ENCODE measurements at regions not wholly inside any gene's neighbourhood (a gene's known extent, or its start where the extent isn't known, plus 50 kb on each side); places are given as distances from the start of the nearest gene placed in this dataset.

DNA sequence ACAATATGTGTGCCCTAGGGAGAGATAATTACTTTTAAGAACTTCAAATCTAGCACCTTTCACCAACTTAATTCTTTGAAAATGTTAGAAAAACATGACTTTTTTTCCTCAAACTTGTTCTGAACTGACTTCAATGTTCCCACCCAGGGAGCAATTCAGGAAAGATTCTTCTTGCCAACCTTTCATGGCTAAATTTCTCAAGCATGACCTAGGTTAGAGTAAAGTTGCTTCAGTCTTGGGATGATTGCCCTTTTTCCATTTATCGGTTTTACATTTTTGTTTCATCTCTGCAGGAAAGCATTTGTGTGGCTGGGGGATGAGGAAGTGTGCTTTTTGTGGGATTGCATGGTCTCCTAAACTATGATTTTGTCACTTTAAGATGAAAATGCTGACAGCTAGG lies 647.7 kb downstream of the LTN1 start:
- DNase-seq (ENCODE audit: low spot score): no peak

DNA sequence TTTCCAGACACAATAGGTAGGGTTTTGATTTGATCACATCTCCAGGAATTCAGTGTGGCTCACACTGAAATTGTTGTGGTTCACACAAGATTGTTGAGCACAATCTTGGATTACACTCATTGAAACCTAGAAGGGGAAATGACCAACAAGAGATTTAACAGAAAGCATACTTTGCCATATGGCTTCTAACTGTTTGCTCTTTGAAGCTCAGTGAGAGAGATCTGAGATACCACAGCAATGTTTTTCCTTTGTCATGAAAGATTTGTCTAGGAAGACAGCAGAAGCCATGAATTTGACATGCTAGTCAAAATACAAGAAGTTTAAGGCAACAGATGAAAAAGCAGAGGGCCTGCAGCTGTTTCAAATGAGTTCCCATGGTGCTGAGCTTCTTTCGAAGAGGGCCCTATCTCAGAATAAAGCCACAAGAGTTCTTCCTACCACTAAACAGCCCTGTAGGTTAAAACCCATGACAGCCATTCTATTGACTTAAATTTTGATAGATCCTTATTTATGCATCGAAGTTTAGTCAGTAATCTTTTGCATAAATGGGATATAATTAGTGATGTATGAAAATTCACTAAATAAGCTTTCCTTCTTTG lies 650.4 kb downstream of the LTN1 start:
- DNase-seq (ENCODE audit: low spot score): no peak

DNA sequence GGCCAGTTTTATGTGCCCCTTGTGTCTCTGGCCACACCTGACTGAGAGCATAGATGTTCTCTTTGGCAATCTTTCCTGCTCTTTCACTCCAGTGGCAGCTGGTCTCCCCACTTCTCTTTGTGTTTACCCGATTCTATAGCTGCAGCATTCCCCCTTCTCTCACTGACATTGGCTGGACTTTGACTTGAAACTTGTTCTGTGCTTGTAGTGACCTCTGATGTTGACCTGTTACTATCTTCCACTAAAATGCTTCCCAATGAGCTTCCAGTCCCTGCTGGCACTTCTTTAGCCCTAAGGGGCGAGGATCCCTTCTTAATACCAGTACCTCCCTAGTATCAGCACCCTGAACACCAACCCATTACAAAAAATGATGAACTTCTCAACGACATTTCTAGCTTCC lies 653.3 kb downstream of the LTN1 start:
- no peak for DNase-seq (ENCODE audit: low spot score)

DNA sequence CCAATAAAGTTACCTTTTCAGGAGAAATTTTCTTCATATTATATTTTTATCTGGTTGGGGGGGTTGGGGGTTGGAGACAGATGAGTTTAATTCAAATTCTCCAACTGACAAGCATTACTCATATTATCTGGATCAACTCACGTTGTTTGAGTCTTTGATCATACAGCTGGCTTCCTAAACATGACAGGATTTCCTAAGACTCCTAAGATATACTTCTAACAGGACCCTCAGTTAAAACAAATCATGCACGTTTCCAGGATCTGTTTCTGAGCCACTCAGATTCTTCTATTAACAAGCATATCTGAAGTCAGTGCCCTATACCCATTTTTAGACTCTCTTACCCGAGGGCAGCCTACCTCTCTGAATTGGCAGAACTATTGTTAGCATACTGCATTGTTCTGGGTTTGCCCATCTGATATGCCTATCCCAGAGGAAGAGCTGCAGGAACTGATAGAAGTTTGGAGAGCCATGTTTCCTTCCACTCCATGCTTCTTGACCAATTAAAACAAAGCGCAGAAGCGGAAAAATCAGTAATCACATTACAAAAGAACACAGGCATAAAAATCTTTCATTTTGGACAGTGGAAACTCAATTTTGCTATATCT lies 653.9 kb downstream of the LTN1 start:
- no peak for DNase-seq (ENCODE audit: low spot score)

DNA sequence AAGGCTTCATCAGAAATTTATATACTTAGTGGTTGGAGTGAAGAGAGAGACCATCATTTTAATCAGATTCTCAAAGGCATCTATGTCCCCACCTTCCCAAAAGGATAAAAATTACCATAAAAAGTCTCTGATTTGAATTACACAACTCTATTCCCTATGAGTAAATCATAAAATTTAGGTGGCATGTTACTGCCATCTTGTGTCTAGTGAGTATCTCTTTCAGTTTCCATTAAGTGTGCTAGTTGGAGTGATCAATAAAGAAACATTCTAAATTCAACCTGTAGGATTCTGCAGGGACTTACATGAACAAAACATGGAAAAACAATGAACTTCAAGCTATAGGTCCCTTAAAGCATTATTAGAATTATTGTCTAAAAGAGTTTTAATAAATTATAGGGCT lies 655.4 kb downstream of the LTN1 start:
- no peak for DNase-seq (ENCODE audit: low spot score)

DNA sequence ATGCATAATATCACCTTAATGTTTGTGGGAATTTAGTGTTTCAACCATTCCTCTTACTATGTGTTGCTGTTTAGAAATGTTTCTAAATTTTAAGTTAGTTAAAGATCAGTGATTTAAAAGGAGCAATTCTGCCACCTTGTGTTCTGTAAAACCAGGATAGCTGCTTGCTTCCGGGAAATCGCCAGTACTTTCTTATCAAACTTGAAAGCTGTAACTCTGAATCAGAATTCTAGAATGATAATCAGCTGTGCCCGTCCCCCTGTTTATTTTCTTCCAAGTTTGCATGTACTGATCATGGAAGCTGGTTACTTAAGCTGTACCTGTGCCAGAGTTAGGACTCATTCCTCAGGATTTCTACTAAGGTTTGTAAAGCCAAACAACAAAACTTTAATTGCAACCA lies 656.4 kb downstream of the LTN1 start:
- no peak for DNase-seq (ENCODE audit: low spot score)

DNA sequence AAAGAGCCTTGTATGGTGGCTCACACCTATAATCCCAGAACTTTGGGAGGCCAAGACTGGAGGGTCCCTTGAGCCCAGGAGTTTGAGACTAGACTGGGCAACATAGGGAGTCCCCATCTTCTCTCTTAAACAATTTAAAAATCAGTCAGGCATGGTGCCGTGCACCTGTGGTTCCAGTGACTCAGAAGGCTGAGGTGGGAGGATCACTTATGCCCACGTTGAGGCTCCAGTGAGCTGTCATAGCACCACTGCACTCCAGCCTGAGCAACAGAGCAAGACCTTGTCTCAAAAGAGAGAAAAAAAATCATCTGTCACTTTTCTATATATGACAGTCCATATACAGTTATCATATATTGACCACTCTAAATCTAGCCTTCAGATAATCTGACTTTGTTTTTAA lies 658.3 kb downstream of the LTN1 start:
- no peak for DNase-seq (ENCODE audit: low spot score)

DNA sequence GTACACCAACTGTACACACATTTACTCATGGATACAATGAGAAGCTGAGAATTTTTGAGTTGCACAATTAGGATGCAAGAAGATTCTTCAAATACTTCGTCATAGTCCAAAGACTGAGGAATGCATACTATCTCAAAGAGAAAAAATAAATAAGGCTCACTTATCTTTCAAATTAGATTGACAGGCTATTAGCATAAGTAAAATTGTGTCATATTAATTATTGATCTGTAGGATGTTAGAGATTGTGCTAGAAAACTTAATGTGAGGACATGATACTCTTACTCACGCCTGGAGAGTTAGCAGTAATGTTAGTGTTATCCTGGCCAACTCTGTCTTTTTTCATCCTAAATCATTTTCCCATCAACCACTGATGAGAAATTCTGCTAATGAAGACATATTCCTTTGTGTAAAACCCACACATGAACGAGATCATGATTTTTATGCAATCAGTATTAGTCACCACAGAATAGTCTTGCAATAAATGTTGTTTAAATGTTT lies 659.0 kb downstream of the LTN1 start:
- no peak for DNase-seq (ENCODE audit: low spot score)

DNA sequence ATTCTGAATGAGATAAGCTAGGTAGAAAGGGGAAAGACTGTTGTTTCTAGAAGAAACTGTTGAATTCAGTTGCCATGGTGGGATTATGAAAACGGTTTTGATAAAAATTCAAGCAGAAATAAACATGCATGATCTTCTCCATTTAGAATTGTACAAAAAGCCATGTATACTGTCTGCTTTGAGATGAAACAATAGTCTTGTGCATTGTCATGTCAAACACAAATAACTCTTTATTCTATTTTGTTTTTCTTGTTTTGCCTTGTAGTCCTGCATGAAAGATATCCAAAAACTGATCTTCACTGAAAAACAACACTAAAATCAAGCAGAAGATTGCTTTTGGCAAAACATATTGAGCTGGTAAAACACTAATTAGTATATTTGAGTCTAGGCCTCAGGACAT lies 659.9 kb downstream of the LTN1 start:
- DNase-seq (ENCODE audit: low spot score): no peak

DNA sequence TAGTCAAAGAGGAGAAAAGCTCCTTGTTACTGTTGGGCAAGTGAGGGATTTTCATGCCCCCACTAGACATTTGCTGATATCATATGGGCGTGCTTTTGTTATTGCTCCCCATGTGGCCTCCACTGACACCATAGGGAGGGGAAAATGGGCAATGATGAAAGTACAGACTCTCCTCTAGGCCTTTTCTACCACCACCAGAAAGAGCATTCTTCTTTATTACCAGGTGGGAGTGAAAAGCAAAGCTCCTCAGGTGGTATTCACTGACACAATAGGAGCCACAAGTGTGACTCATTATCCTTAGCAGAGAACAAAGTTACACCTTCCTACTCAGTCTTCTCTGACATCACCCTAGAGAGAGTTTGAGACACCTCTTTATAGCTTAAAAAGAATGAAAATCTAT lies 667.1 kb downstream of the LTN1 start:
- DNase-seq (ENCODE audit: low spot score): no peak

DNA sequence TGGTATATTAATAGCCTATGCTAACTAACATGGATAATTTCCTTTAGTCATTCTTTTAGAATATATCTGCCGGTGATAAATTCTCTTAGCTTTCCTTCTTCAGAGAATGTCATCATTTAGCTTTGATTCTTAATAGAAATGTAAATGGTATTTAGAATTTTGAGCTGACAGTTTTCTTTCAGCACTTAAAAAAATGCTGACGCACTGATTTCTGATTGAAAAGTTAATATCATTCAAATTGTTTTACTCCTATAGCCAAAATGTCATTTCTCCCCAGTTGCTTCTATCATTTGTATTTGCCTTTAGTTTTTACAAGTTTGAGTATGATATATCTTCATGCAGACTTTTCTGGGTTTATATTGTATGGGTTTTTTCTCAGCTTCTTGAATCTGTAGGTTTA lies 668.0 kb downstream of the LTN1 start:
- DNase-seq (ENCODE audit: low spot score): no peak

DNA sequence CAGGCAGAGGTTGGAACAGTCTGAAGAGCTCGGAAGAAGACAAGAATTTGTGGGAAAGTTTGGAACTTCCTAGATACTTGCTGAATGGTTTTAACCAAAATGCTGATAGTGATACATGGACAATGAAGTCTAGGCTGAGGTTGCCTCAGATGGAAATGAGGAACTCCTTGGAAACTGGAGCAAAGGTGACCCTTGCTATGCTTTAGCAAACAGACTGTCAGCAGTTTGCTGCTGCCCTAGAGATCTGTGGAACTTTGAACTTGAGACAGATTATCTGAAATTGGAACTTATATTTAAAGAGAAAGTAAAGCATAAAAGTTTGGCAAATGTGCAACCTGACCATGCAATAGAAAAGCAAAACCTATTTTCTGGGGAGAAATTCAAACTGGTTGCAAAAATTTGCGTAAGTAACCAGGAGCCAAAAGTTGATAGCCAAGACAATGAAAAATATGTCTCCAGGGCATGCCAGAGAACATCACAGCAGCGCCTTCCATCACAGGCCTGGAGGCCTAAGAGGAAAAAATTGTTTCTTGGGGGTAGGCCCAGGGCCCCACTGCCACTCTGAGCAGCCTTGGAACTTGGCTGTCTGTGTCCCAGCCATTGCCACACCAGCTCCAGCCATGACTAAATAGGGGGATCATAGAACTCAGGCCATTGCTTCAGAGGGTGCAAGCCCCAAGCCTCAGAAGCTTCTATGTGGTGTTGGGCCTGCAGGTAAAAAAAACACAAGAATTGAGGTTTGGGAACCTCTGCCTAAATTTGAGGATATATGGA lies 675.3 kb downstream of the LTN1 start:
- no peak for DNase-seq (ENCODE audit: low spot score)

DNA sequence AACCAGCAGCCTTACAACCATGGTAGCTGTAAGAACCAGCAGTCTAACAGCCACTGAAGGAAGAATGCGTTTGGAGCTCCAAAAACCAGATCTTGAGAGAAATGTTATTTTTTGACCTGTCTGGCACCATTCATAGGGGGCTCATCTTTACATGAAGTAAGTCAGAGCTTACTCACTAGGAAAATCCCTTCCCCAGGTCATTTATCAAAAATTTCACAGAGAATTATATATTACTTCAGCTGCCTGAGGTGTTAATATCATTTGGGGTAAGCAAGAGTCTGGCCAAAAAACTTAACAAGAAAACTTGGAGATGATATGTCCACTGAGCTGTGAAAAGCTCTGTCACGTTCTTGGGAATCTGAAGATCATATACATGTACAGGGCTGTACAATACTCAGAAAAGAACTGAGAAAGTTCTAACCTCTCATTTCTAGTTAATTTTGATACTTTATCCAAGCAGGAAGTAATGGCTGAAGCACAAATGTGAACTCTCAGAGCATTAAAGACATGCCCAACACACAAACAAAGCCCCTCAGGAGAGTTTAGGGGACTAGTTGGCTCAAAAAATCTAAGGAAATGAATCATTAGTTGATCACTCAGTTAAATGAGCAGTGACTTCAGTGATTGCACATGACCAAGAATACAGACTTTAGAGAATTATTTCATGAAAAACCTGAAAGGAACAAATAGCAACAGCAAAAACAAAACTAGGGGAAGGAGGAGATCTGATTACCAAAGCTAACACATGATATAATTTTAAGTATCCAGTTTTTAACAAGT lies 681.1 kb downstream of the LTN1 start:
- no peak for DNase-seq (ENCODE audit: low spot score)

DNA sequence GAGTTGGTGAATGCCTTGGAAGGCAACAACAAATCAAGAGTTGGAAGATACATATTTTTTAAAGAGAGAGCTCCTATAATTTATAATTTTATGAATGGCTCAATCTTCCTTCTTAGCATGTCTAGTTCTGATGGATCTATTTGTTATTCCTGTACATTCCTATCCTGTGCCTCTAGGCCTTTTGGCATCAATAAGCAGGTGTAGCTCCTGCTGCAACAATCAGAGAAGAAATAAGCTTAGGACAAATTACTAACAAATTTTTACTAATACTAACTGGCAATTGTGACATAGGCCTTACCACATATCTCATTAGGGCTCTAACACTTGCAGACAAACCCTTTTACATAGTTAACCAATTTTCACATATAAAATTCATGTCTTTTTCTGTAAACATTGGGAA lies 682.0 kb downstream of the LTN1 start:
- DNase-seq (ENCODE audit: low spot score): no peak

DNA sequence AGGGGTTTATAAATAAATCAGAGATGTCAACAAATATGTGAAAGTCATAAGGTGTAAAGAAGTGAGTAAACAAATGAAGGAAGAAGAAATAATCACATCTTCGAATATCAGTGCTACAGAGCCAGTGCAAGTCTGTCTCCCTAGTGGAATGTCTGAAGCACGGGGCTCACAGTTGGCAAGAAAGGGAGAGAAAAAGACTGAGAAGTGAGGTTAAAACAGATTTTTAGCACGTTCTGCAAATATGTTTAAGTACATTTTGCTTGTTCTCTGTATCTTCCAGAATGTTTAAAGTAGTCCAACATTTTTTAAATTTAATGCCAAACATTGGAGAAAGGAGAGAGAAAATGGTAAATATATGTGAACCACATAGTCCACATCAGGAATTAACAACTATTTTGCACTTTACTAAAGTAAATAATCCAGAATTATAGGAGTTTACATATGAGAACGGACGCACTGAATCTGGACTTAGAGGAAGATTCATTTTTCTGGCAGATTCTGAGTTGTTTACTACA lies 682.4 kb downstream of the LTN1 start:
- DNase-seq (ENCODE audit: low spot score): no peak

DNA sequence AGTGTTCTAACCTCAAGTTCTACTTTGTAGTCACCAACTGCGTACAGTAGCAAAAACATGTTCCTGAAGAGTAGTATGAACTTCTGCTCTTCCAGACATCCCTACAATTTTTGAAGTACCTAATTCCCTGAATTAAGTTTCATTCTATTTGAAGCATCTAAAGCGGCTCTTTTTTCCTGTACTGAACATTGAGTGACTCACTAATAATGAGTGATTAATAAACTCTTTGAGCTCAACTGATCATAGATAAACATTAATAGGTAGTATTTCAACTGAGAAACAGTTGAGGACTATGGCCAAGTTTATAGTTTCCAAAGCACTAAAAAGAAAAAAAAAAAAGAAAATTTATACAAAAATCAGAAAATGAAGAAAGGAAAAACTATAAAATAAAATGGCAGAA lies 683.1 kb downstream of the LTN1 start:
- no peak for DNase-seq (ENCODE audit: low spot score)

DNA sequence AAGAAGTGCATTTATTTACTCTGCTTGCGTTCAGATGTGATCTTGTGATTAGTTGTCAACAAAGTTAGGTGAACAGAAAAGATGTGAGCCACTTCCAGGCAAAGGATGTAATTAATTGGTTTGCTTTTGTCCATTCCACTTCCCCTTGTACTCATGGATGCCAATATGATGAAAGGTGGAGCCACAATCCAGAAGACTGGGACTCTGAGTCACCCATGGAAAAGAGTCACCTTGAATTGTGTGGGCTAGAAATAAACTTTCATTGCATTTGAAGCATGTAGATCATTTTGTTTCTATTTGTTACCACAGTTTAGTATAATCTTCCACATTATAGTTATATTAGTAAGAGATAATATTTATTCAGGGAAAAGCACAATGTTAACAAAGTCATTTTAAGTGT lies 684.2 kb downstream of the LTN1 start:
- DNase-seq (ENCODE audit: low spot score): no peak

DNA sequence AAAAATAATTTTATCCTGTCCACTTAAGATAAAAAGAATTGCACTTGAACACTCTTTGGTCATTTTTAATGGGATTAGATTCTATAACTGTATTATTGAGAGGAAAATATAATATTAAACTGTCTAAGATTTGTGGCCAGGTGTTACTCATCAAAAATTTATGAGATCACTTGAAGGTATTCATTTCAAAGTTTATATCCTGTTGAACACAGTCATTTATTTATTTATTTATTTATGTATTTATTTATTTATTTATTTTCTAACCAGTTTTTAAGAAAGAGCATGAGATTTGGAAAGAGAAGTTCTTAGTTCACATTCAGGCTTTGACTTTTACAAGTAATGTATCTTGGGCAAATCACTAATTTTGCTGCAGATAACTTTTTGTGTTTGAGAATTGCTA lies 692.7 kb downstream of the LTN1 start:
- DNase-seq (ENCODE audit: low spot score): no peak

DNA sequence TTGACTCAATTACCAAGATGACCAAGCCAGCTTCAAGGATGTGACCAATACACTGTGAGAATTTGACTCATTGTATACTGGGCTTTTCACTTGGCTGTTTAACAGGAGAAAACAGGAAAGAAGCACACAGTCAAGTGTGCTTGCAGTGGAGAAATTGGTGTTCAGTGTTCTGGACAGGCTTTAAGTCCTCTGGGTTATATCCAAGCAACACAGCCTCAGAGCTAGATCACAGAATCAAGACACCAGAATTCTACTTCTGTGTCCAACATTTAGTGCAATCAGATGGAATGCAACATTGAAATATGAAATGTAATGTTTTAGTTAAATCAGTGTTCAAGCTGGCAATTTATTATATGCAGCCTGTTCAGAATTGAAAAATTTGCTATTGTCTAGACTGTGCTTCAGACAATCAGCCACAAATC lies 694.4 kb downstream of the LTN1 start:
- no peak for DNase-seq (ENCODE audit: low spot score)

DNA sequence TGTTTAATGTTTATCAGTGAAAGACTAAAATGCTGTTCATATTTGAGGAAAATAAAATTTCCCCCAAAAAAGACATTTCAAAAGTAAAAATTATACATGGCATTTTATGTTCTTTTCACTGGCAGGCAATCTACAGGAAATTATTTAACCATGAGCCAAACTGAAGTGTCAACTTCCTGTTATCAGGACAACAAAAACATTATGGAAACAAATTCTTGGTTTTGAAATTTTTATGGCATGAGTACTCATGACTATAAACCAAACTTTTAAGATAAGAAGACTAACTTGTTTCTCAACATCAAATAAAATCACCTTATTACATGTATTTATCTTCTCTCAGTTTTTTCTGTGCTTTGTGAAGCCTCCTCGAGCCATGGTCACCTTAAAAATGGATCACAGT lies 698.6 kb downstream of the LTN1 start:
- DNase-seq (ENCODE audit: low spot score): no peak

DNA sequence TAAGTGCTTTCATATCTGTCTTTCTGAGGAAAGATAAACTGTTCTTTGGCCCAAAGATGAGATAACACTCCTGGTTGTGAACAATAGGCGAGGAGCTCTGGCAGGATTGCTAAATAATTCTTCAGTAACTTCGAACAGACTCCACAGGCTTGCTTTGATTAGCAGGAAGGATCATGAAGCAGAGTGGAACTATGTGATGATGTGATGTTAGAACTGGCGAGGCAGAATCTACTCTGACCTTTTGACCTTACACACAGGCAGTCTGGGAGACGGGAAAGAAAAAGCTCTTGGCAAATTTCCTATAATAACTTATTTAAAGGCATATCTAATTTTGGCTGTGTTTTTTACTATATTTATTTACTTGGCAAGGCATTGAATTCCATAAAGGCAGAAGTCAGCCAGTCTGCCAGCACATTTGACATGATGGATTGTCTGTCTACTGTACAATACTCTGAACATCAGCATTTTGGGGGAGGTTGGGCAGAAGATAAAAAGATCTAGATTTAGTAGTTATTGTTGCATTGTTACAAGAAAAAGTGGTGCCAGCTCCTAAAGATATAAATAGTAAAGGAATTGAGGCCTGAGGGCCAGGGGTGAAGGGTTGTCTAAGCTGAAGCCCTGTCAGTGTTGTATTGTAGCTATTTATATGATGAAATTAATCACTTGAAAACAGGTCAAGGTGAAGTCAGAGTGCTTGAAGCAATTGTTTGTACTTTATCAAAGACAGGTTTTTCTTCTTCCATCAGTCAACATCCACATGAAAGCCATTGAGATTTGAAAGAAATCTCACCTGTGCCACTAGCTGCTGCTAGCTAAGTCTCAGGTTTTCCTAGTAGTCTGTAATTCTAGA lies 708.8 kb downstream of the LTN1 start:
- no peak for DNase-seq (ENCODE audit: low spot score)

DNA sequence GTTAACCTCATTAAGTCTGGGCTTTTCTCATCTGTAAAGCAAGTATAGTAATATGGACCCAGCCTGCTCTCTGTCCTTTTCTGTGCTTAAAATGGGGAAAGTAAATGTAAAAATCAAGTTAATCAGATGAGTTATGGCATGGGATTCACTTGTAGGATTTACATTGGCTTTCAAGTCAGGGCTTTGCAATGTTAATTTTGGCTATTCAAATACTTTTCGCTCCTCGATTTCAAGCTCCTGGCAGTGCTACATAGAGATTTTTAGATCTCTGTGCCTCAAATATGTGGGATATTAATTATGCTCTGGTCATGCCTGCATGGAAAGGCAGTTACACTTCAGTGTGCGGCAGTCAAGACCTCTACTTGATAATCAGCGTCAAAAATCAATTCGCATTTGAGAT lies 709.8 kb downstream of the LTN1 start:
- no peak for DNase-seq (ENCODE audit: low spot score)
